Heart left ventricle (tissue), 13 donors: ENCODE measurements at regions not wholly inside any gene's neighbourhood (a gene's known extent, or its start where the extent isn't known, plus 50 kb on each side); places are given as distances from the start of the nearest gene placed in this dataset.

Source experiments
- CTCF ChIP-seq, 12 donors: fragments of 200-600 bp; sonication (generic) in 4 of 12; IDR thresholded peaks; one replicate each; pipeline versions ENCODE4 v1.5.0 to v1.8.0; 2018 to 2022; ENCODE audit warnings: antibody characterized with exemption in 12 of 12, mild to moderate bottlenecking in 5 of 12
- POLR2A ChIP-seq, 2 donors: fragments of 450-650 bp; IDR thresholded peaks; one replicate each; pipeline ENCODE4 v1.6.1; 2017; ENCODE audit warnings: antibody characterized with exemption in 2 of 2, mild to moderate bottlenecking in 2 of 2, moderate library complexity in 2 of 2
- donor health status: ischemic (EF 13 %, LVEDD 7.1; RV severe dilation, severe dysfunction).
- donor health status: DM: no; HTN: yes; CAD: no.
- donor health status: DM: no; HTN: no; CAD: no.
- donor health status: ischemic (EF 25% LVEDD 6.9; RV normal size, moderate dysfunction).
- donor health status: ischemic (EF 25% LVEDD 5.7; RV mildly dilated, moderate dysfunction).
- donor health status: ischemic (EF 35%, LVEDD 5.7; RV mildly dilated, moderate dysfunction).
- donor health status: nonischemic (EF 11% LVEDD 7.7; RV severe dilation, severe dysfunction).
- donor health status: DM: yes; HTN: yes; CAD: no.
- donor health status: PGD.
- donor health status: ischemic (EF 29% LVEDD 5.4; RV normal size, mild dysfunction).
- donor health status: nonischemic (EF 23%, LVEDD 6.1; RV moderate dilation, normal function).

GRCh38 chr14:76311079-76311758 is 64.7 kb upstream of the ESRRB start:
- TF ChIP-seq POLR2A (IDR thresholded peaks at IDR 0.05) (no peak), CTCF (IDR thresholded peaks at IDR 0.05) (no peak)
